GM12874 (cell line): ENCODE measurements at regions not wholly inside any gene's neighbourhood (a gene's known extent, or its start where the extent isn't known, plus 50 kb on each side); places are given as distances from the start of the nearest gene placed in this dataset.

Source experiments
- TF ChIP-seq, protein P1 (sequence below): IDR thresholded peaks from 2 replicates; pipeline ENCODE4 v1.5.1; 2011; ENCODE audit warnings: low read depth, mild to moderate bottlenecking, control low read depth, low read length, moderate library complexity; ENCODE audit not compliant: insufficient read depth

GRCh38 chr2:53212576-53212975, 555.0 kb upstream of the CHAC2 start:
- TF ChIP-seq, protein P1, sequence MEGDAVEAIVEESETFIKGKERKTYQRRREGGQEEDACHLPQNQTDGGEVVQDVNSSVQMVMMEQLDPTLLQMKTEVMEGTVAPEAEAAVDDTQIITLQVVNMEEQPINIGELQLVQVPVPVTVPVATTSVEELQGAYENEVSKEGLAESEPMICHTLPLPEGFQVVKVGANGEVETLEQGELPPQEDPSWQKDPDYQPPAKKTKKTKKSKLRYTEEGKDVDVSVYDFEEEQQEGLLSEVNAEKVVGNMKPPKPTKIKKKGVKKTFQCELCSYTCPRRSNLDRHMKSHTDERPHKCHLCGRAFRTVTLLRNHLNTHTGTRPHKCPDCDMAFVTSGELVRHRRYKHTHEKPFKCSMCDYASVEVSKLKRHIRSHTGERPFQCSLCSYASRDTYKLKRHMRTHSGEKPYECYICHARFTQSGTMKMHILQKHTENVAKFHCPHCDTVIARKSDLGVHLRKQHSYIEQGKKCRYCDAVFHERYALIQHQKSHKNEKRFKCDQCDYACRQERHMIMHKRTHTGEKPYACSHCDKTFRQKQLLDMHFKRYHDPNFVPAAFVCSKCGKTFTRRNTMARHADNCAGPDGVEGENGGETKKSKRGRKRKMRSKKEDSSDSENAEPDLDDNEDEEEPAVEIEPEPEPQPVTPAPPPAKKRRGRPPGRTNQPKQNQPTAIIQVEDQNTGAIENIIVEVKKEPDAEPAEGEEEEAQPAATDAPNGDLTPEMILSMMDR: no peak

- TF ChIP-seq, protein P1: no peak
Observed at GRCh38 chr2:53211201-53211774, 556.3 kb upstream of the CHAC2 start.

DNA sequence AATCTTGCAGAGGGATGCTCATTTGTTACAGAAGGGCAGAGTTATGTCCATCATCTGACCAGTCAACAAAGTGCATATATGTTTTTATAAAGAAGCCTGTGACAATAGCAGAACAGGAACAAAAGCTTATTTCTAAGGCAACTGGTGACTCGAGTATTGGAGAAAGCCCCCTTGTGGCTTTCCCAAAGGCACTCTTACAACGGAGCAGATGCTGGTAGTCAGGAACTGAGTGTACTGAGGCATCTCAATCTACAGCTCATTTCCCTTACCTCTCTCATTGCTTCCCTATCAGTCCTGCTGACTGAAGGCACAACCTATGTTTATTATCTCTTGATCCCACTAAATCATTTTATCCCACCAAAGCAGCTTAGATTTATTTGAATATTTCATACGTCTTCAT, 557.1 kb upstream of the CHAC2 start:
- TF ChIP-seq, protein P1: no peak

DNA sequence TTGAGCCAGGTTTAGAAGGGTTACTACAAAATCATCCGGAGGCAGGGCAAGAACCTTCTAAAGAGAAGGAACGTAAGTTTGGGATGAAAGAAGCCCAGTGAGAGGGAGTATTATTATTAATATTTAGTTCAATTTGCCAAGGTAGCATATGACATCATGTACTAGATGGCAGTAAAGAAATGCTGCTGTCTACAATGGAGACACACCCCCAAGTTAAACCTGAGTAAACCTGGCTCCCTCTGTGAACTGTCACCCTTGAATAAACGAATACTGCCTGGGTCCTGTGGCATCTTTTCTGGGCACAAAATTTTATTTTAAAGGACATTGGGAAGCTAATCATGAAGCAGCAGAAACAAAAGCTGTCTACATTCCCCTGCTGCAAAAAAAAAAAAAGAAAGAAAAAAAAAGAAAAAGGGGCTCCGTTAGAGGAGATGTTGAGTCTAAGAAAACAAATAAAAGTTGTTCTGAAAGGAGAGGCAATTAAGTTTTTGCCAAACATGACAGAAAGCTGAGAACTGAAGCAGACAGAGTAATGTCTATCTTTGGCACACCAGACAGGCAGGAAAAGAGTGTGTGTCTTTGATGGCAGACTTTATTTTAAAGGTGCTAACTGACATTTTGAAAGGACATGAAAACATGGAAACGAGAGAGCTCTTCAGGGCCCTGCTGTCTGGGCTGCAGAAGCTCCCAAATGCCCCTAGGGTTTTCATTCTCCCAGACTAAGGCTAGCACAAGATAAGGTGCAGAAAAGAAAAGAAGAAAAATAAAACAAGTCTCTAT, 557.7 kb upstream of the CHAC2 start:
- TF ChIP-seq, protein P1: no peak

DNA sequence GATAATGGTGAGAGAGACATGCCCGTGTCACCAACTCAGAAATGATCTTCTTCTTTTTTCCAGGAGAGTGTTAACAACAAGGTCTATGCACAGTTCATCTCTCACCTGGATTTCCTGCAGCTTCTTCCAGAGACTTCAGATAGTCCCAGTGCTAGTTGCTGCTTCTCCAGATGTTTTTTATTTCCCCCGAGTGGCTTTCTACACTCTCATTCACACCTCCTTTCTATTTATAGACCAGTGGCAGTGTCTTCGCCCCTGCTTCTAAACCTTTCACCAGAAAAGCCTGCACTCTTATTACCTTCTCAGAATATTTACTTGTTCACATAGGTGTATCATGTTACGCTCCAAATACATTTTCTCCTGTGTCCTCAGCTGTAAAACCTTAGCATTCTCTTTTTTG, 558.8 kb upstream of the CHAC2 start:
- TF ChIP-seq, protein P1: no peak

DNA sequence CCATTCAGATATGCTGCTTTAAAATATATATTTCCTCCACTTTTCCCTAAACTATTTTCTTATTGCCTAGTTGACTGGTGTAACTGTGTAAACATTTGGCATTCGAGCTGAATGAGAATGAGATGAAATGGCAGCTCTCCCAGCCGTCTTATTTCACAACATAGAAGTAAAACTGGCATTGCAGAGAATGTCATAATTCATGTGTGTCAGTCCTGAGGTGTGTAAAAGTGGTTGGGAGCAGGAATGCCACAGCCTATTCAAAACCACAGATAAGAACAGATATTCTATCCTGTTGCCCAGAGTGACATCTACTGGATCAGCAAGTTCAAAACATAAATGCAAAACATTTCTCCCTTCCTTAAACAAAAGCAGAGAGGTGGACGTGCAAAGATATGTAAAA, 565.5 kb upstream of the CHAC2 start:
- TF ChIP-seq, protein P1: no peak

DNA sequence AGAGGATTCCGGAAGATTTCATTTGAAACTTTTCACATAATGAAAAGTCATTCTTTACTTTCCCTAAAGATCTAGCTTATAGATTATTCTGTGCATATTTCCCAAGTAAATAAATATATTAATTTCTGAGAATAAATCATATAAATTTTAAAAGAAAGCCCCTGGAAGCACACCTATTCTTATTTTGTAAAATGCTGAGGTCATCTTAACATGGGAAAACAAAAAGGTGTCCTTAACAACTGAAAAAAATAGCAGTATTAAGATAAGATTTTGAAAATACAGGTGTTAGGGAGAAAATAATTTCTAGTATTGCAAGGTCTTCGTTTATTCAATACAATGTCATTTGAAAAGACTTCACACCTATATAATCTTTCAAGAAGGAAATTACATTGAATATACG, 567.5 kb upstream of the CHAC2 start:
- TF ChIP-seq, protein P1: no peak
